ENCODE measurements at regions not wholly inside any gene's neighbourhood (a gene's known extent, or its start where the extent isn't known, plus 50 kb on each side); places are given as distances from the start of the nearest gene placed in this dataset.

DNA sequence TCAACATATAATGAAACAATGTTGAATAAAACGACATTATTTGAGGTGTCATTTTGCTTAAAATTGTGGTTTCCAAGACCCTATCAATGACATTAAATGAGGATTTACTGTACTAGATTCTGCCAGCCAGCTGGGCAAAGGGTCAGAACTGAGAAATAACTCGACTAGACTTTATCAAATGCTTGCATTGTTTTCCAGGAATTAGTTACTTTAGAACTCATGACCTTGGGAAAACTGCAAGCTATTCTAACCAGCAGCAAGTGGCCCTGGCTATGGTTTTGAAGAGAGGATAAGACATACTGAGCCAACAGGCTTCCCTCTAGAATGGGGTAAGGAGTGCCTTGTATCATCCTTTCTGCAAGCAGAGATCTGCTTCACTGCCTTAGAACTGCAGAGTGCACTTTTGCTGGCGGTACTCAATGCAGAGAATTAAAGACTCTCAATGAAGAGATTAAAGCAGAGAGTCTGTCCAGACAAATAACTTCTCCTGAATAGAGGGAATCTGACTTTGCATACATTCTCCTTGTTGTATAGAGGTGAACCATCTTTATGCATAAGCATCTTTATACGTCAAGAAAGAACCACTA, 281.5 kb downstream of the ARL4A start:
- TF ChIP-seq GABPA (IDR thresholded peaks at IDR 0.05; ENCODE audit: low read depth) = no peak
- no peak for TF ChIP-seq SPI1 (IDR thresholded peaks at IDR 0.05; ENCODE audit: borderline replicate concordance, low read depth)
- no peak for TF ChIP-seq REST (IDR thresholded peaks at IDR 0.05; ENCODE audit: insufficient replicate concordance, low read depth)
- TF ChIP-seq POLR2AphosphoS5 (IDR thresholded peaks at IDR 0.05; ENCODE audit: low read depth) = no peak
- TF ChIP-seq CTCF (IDR thresholded peaks at IDR 0.05; ENCODE audit: insufficient read depth, low read length) = no peak
- Histone ChIP-seq H3K27ac (replicated peaks) (no peak overlapping the region), H3K27me3 (ENCODE audit: insufficient read depth, poor library complexity, severe bottlenecking) (no peaks in the 10 kb centered on the region), H3K4me3 (replicated peaks; ENCODE audit: insufficient read depth, low read length) (no peak overlapping the region)
- DNase-seq (ENCODE audit: low read depth in 1 of 2, low spot score in 1 of 2) = no peak

GRCh38 chr7:12970626-12971025, 283.2 kb downstream of the ARL4A start:
- TF ChIP-seq CTCF (IDR thresholded peaks at IDR 0.05; ENCODE audit: insufficient read depth, low read length) (no peak), POLR2AphosphoS5 (IDR thresholded peaks at IDR 0.05; ENCODE audit: low read depth) (no peak), GABPA (IDR thresholded peaks at IDR 0.05; ENCODE audit: low read depth) (no peak), SPI1 (IDR thresholded peaks at IDR 0.05; ENCODE audit: borderline replicate concordance, low read depth) (no peak), REST (IDR thresholded peaks at IDR 0.05; ENCODE audit: insufficient replicate concordance, low read depth) (no peak)

DNA sequence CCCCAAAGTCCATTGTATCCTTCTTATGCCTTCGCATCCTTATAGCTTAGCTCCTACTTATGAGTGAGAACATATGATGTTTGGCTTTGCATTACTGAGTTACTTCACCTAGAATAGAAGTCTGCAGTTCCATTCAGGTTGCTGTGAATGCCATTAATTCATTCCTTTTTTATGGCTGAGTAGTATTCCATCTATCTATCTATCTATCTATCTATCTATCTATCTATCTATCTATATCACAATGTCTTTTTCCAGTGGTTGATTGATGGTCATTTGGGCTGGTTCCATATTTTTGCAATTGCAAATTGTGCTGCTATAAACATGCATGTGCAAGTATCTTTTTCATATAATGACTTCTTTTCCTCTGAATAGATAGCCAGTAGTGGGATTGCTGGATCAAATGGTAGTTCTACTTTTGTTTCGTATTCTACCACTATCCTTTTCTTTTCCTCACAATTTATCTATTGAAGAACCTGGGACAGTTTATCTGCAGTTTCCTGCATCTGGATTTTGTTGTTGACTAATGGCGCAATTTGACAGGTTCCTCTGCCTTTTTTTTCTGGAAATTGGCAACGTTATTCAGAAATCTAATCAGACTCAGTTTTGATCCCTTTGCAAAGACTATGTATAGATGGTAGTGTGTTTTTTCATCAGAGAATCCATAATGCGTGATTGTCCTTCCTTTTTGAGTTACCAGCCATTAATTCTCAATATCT, 287.2 kb downstream of the ARL4A start:
- TF ChIP-seq POLR2AphosphoS5 (IDR thresholded peaks at IDR 0.05; ENCODE audit: low read depth) = no peak
- no peak for TF ChIP-seq GABPA (IDR thresholded peaks at IDR 0.05; ENCODE audit: low read depth)
- TF ChIP-seq REST (IDR thresholded peaks at IDR 0.05; ENCODE audit: insufficient replicate concordance, low read depth) = no peak
- no peak for TF ChIP-seq CTCF (IDR thresholded peaks at IDR 0.05; ENCODE audit: insufficient read depth, low read length)
- TF ChIP-seq SPI1 (IDR thresholded peaks at IDR 0.05; ENCODE audit: borderline replicate concordance, low read depth) = no peak

More at GRCh38 chr7:12970626-12971025, 283.2 kb downstream of the ARL4A start:
- no peak overlapping the region for H3K4me3 ChIP-seq (replicated peaks; ENCODE audit: insufficient read depth, low read length)
- no peak for DNase-seq (ENCODE audit: low read depth in 1 of 2, low spot score in 1 of 2)
- no peak overlapping the region for H3K27ac ChIP-seq (replicated peaks)
- no peaks in the 10 kb centered on the region for H3K27me3 ChIP-seq (ENCODE audit: insufficient read depth, poor library complexity, severe bottlenecking)

More for the DNA sequence above, 287.2 kb downstream of the ARL4A start:
- H3K27me3 ChIP-seq (ENCODE audit: insufficient read depth, poor library complexity, severe bottlenecking) = no peaks in the 10 kb centered on the region
- H3K27ac ChIP-seq (replicated peaks) = no peak overlapping the region
- no peak overlapping the region for H3K4me3 ChIP-seq (replicated peaks; ENCODE audit: insufficient read depth, low read length)
- DNase-seq (ENCODE audit: low read depth in 1 of 2, low spot score in 1 of 2) = no peak
